HG03378 (cell line): ENCODE measurements at regions not wholly inside any gene's neighbourhood (a gene's known extent, or its start where the extent isn't known, plus 50 kb on each side); places are given as distances from the start of the nearest gene placed in this dataset.

Experiments used
- ATAC-seq: cut with Tn5 transposase; IDR thresholded peaks from one replicate; pipeline ENCODE4 v1.9.1; 2021; ENCODE audit warnings: mild to moderate bottlenecking, moderate library complexity; ENCODE audit not compliant: unreplicated experiment

GRCh38 chr5:168066536-168067208, 224.8 kb upstream of the WWC1 start:
- ATAC-seq, result no peak

- ATAC-seq, result no peak
Observed at GRCh38 chr5:168070761-168071160, 220.7 kb upstream of the WWC1 start.

- no peak for ATAC-seq
Observed at GRCh38 chr5:168072665-168073064, 218.8 kb upstream of the WWC1 start.

GRCh38 chr5:168073311-168073710, 218.1 kb upstream of the WWC1 start:
- no peak for ATAC-seq

- ATAC-seq, result no peak
Observed at GRCh38 chr5:168073991-168074800, 217.2 kb upstream of the WWC1 start.

- no peak for ATAC-seq
Observed at GRCh38 chr5:168075387-168075786, 216.1 kb upstream of the WWC1 start.

- ATAC-seq, result no peak
Observed at GRCh38 chr5:168076561-168076991, 214.9 kb upstream of the WWC1 start.

- ATAC-seq, result no peak
Observed at GRCh38 chr5:168085261-168086031, 206.0 kb upstream of the WWC1 start.

- ATAC-seq, result no peak
Observed at GRCh38 chr5:168086104-168086610, 205.3 kb upstream of the WWC1 start.

- no peak for ATAC-seq
Observed at GRCh38 chr5:168086746-168087145, 204.7 kb upstream of the WWC1 start.

GRCh38 chr5:168088410-168089173, 202.9 kb upstream of the WWC1 start:
- ATAC-seq, result no peak

- no peak for ATAC-seq
Observed at GRCh38 chr5:168089201-168089887, 202.1 kb upstream of the WWC1 start.

- ATAC-seq, result no peak
Observed at GRCh38 chr5:168092209-168093185, 198.9 kb upstream of the WWC1 start.

- no peak for ATAC-seq
Observed at GRCh38 chr5:168093200-168093910, 198.1 kb upstream of the WWC1 start.

- no peak for ATAC-seq
Observed at GRCh38 chr5:168096525-168096924, 194.9 kb upstream of the WWC1 start.

- no peak for ATAC-seq
Observed at GRCh38 chr5:168097876-168098653, 193.4 kb upstream of the WWC1 start.

- ATAC-seq, result no peak
Observed at GRCh38 chr5:168101352-168101751, 190.1 kb upstream of the WWC1 start.
